ENCODE measurements at regions not wholly inside any gene's neighbourhood (a gene's known extent, or its start where the extent isn't known, plus 50 kb on each side); places are given as distances from the start of the nearest gene placed in this dataset.
"Not testable (repeated sequence)": the region's sequence is repeated elsewhere in the genome, so short reads cannot be mapped to it uniquely, and the experiment has no call there.

GRCh38 chr2:23042216-23042906, 342.6 kb upstream of the KLHL29 start:
- TF ChIP-seq, protein P1, sequence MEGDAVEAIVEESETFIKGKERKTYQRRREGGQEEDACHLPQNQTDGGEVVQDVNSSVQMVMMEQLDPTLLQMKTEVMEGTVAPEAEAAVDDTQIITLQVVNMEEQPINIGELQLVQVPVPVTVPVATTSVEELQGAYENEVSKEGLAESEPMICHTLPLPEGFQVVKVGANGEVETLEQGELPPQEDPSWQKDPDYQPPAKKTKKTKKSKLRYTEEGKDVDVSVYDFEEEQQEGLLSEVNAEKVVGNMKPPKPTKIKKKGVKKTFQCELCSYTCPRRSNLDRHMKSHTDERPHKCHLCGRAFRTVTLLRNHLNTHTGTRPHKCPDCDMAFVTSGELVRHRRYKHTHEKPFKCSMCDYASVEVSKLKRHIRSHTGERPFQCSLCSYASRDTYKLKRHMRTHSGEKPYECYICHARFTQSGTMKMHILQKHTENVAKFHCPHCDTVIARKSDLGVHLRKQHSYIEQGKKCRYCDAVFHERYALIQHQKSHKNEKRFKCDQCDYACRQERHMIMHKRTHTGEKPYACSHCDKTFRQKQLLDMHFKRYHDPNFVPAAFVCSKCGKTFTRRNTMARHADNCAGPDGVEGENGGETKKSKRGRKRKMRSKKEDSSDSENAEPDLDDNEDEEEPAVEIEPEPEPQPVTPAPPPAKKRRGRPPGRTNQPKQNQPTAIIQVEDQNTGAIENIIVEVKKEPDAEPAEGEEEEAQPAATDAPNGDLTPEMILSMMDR (IDR thresholded peaks at IDR 0.05; ENCODE audit: insufficient read depth, low read depth, low read length) = no peak
- DNase-seq (ENCODE audit: low read depth) = no peak
- ChIA-PET POLR2A (no interaction called here), CTCF (no interaction called here)
- H3K27me3 ChIP-seq (ENCODE audit: control insufficient read depth, insufficient read depth, low read length) = no peaks in the 10 kb centered on the region
- H3K36me3 ChIP-seq (ENCODE audit: control insufficient read depth, insufficient read depth, low read length) = no peaks in the 10 kb centered on the region
- no peak overlapping the region for H3K4me3 ChIP-seq (ENCODE audit: low read depth, low read length)

DNA sequence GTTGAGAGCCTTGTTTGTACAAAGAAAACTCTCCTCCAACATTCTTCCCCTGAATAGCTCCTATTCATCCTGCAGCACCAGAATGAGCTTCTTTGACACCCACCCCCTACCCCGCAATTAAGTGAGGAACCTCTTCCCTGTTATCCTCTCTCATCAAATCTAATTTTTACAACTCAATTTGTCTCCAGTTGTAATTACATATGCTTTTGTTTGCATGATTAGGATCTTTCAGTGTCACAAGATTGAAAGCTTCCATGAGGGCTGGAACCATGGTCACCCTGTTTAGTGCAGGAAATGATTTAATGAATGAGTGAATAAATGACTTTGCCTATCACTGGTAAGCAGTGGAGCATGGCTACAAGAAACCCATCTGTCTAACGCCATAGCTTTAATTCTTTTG, 334.6 kb upstream of the KLHL29 start:
- Histone ChIP-seq H3K36me3 (ENCODE audit: control insufficient read depth, insufficient read depth, low read length) (no peaks in the 10 kb centered on the region), H3K4me3 (ENCODE audit: low read depth, low read length) (no peak overlapping the region), H3K27me3 (ENCODE audit: control insufficient read depth, insufficient read depth, low read length) (no peaks in the 10 kb centered on the region)
- no peak for DNase-seq (ENCODE audit: low read depth)
- POLR2A ChIA-PET = no interaction called here
- TF ChIP-seq, protein P1 (IDR thresholded peaks at IDR 0.05; ENCODE audit: insufficient read depth, low read depth, low read length) = no peak
- CTCF ChIA-PET = no interaction called here

GRCh38 chr2:23053601-23054000, 331.4 kb upstream of the KLHL29 start:
- ChIA-PET CTCF (no interaction called here), POLR2A (no interaction called here)
- TF ChIP-seq, protein P1 (IDR thresholded peaks at IDR 0.05; ENCODE audit: insufficient read depth, low read depth, low read length) = no peak
- no peaks in the 10 kb centered on the region for H3K27me3 ChIP-seq (ENCODE audit: control insufficient read depth, insufficient read depth, low read length)
- DNase-seq (ENCODE audit: low read depth) = no peak
- H3K36me3 ChIP-seq (ENCODE audit: control insufficient read depth, insufficient read depth, low read length) = no peaks in the 10 kb centered on the region
- no peak overlapping the region for H3K4me3 ChIP-seq (ENCODE audit: low read depth, low read length)

- Histone ChIP-seq H3K27me3 (ENCODE audit: control insufficient read depth, insufficient read depth, low read length) (no peaks in the 10 kb centered on the region), H3K36me3 (ENCODE audit: control insufficient read depth, insufficient read depth, low read length) (no peaks in the 10 kb centered on the region), H3K4me3 (ENCODE audit: low read depth, low read length) (no peak overlapping the region)
- DNase-seq (ENCODE audit: low read depth) = no peak
- ChIA-PET CTCF (no interaction called here), POLR2A (no interaction called here)
- TF ChIP-seq, protein P1 (IDR thresholded peaks at IDR 0.05; ENCODE audit: insufficient read depth, low read depth, low read length) = no peak
Observed at GRCh38 chr2:23055251-23055650, 329.7 kb upstream of the KLHL29 start.

- POLR2A ChIA-PET; H3K4me3 ChIP-seq (ENCODE audit: low read depth, low read length); DNase-seq (ENCODE audit: low read depth); H3K36me3 ChIP-seq (ENCODE audit: control insufficient read depth, insufficient read depth, low read length); H3K27me3 ChIP-seq (ENCODE audit: control insufficient read depth, insufficient read depth, low read length): not testable (repeated sequence)
- CTCF ChIA-PET = interaction anchor here (1.2 kb wide), 1 partner anchor 10 kb away, joined by 4 read pairs; no protein-coding TSS in a partner anchor
Observed at GRCh38 chr2:23056846-23057245, 328.1 kb upstream of the KLHL29 start.

DNA sequence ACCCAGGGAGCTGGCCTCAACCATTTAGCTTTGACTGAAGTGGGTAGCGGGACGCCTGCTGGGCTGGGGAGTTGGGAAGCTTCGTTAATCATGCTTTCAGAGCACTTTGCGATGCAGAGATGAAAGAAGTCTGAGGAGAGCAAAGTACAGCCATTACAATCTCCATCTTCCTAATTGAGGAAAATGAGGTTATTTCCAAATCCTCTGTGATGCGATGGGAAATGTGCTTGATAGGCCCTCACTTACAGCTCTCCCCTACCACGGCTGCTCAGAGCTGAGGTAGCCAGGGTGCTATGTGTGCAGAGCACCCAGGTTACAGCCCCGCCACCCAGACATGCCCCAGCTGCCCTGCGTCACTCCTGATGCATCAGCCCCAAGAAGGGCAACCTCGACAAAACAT, 326.5 kb upstream of the KLHL29 start:
- ChIA-PET CTCF (no interaction called here), POLR2A (no interaction called here)
- no peaks in the 10 kb centered on the region for H3K36me3 ChIP-seq (ENCODE audit: control insufficient read depth, insufficient read depth, low read length)
- no peak overlapping the region for H3K4me3 ChIP-seq (ENCODE audit: low read depth, low read length)
- H3K27me3 ChIP-seq (ENCODE audit: control insufficient read depth, insufficient read depth, low read length) = no peaks in the 10 kb centered on the region
- TF ChIP-seq, protein P1 (IDR thresholded peaks at IDR 0.05; ENCODE audit: insufficient read depth, low read depth, low read length) = no peak
- no peak for DNase-seq (ENCODE audit: low read depth)

Measured in BJ (cell line).